Transverse colon (tissue), 4 donors: ENCODE measurements at regions not wholly inside any gene's neighbourhood (a gene's known extent, or its start where the extent isn't known, plus 50 kb on each side); places are given as distances from the start of the nearest gene placed in this dataset.

Source experiments
- CTCF ChIP-seq, 5 experiments: fragments of 200-600 bp in 3 of 5; fragments of 450-650 bp in 2 of 5; sonication (generic) in 3 of 5; IDR thresholded peaks; 1 replicate in 2 of 5; 2 replicates in 3 of 5; pipeline ENCODE4 v1.5.1; 2016 to 2017; ENCODE audit warnings: antibody characterized with exemption in 5 of 5, inconsistent platforms in 3 of 5, mild to moderate bottlenecking in 2 of 5, moderate library complexity in 1 of 5
- EP300 ChIP-seq: sonication (generic); formaldehyde crosslinking; IDR thresholded peaks from one replicate; pipeline ENCODE4 v1.6.1; 2017; ENCODE audit warnings: antibody characterized with exemption, low read depth
- POLR2AphosphoS5 ChIP-seq, 3 donors: sonication (generic); formaldehyde crosslinking; IDR thresholded peaks; one replicate each; pipeline ENCODE4 v1.6.1; 2016; ENCODE audit warnings: antibody characterized with exemption in 3 of 3

- TF ChIP-seq CTCF (IDR thresholded peaks at IDR 0.05) (no peak), POLR2AphosphoS5 (IDR thresholded peaks at IDR 0.05) (no peak), EP300 (no peak)
These were observed 519.5 kb downstream of the PREX1 start for GRCh38 chr20:48308232-48308781.
